Large intestine (tissue), 3 donors: ENCODE measurements at regions not wholly inside any gene's neighbourhood (a gene's known extent, or its start where the extent isn't known, plus 50 kb on each side); places are given as distances from the start of the nearest gene placed in this dataset.
"Not testable (repeated sequence)": the region's sequence is repeated elsewhere in the genome, so short reads cannot be mapped to it uniquely, and the experiment has no call there.

Experiments used
- DNase-seq, 2 donors: peaks; one replicate each; pipeline versions ENCODE4 v3.0.0 to v3.0.0-alpha.2; 2013
- H3K27ac ChIP-seq: one replicate; pipeline ENCODE4 v1.5.1; 2013; ENCODE audit warnings: low read length
- H3K27me3 ChIP-seq: 2 replicates; pipeline ENCODE4 v1.6.1; 2013; ENCODE audit warnings: low read length; ENCODE audit not compliant: control insufficient read depth, insufficient read depth
- H3K36me3 ChIP-seq: 2 replicates; pipeline ENCODE4 v1.6.1; 2013; ENCODE audit warnings: low read length; ENCODE audit not compliant: control insufficient read depth, insufficient read depth
- H3K4me1 ChIP-seq: one replicate; pipeline ENCODE4 v1.6.1; 2013; ENCODE audit warnings: low read length; ENCODE audit not compliant: control insufficient read depth, insufficient read depth
- H3K4me3 ChIP-seq: one replicate; pipeline ENCODE4 v1.5.1; 2013; ENCODE audit warnings: low read length
- H3K9me3 ChIP-seq: one replicate; pipeline ENCODE4 v1.6.1; 2013; ENCODE audit warnings: mild to moderate bottlenecking, low read depth, low read length, moderate library complexity; ENCODE audit not compliant: control insufficient read depth
- WGBS: methylation state at CpG from one replicate; pipeline ENCODE4 v1.1.5; 2013; ENCODE audit warnings: low lambda C conversion rate; ENCODE audit not compliant: insufficient coverage; 5-methylcytosine and 5-hydroxymethylcytosine counted together

DNA sequence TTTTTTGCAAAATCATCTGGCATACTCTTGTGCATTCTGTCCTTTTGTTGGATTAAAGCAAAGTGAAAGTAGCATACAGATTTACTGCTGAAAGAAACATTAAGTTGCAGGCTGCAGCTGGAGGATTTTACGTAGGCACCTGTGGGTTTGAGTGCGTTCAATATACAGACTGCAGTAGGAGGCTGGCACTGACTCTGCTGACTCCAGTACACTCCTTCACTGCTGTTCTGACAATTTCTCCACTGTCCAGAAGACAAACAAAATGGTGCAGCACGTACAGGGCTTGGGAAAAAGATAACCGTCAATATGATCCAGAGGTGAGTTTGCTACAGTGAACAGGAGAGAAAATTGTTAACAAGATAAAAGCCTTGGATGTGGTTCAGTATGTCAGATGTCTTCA, 73.3 kb downstream of the TANC2 start:
- H3K27me3 ChIP-seq = no peaks in the 10 kb centered on the region
- H3K27ac ChIP-seq = no peak overlapping the region
- WGBS = 33% methylated on average over 1 of the region's 4 CpGs
- DNase-seq = no peak
- H3K4me3 ChIP-seq = no peak overlapping the region
- H3K9me3 ChIP-seq = no peaks in the 10 kb centered on the region
- peaks cover 3% of the 10 kb centered on the region for H3K4me1 ChIP-seq
- H3K36me3 ChIP-seq = no peaks in the 10 kb centered on the region

DNA sequence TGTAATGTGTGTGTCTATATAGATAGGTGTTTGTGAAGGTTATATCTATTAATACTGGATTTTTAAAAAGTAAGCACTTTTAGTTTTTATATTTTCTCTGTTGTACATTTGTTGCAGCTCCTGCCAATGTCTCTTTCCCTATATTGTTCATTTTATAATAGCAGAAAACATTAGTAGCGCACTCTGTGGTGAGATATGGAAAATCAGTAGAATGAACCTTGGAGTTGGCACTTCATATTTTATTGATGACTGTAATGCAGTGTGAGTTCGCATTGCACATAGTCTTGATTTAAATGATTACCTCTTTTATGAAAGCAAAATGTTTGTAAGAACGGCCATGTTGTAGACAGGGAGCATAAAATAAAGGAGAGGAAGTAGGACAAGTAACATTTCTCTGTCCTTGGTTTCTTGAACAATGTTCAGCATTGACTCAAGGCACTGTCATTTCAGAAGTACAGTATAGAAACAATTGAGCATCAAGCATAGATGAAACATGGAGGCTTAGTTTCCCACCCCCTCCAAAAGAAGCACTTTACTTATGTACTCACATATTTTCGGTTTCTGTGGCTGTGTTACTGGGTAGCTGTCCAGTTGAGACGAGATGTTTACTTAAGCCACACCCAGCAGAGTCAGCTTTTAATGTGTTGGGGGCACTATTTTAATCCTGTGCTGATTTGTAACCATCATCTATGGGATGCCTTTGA, 74.0 kb downstream of the TANC2 start:
- H3K27ac ChIP-seq = no peak overlapping the region
- no peaks in the 10 kb centered on the region for H3K36me3 ChIP-seq
- H3K4me3 ChIP-seq = no peak overlapping the region
- 78% methylated on average over 3 of the region's 5 CpGs for WGBS
- DNase-seq = peak in 1 of 2 donors; percentile 5
- no peaks in the 10 kb centered on the region for H3K27me3 ChIP-seq
- H3K9me3 ChIP-seq = no peaks in the 10 kb centered on the region
- peaks cover 3% of the 10 kb centered on the region for H3K4me1 ChIP-seq

DNA sequence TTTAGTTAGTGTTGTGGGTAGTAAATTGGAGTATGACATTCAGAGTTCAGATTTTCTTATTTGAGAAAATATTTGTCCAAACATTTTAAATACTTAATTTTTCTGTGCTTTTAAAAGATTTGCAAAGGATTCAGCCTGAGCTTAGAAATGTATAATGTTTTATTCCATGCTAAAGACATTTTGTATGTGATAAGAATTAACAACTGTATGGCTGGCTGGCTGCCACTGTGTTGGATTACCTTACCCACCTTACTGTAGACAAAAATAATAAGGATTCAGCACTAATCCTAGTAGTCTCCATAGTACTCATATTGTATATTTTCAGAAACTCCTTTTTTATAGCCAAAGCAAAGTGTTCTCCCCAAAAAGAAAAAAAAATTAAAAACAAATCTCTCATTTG, 74.8 kb downstream of the TANC2 start:
- no peak for DNase-seq
- no peak overlapping the region for H3K4me3 ChIP-seq
- H3K27me3 ChIP-seq = no peaks in the 10 kb centered on the region
- no peak overlapping the region for H3K27ac ChIP-seq
- H3K9me3 ChIP-seq = no peaks in the 10 kb centered on the region
- H3K4me1 ChIP-seq = peaks cover 3% of the 10 kb centered on the region
- H3K36me3 ChIP-seq = no peaks in the 10 kb centered on the region

DNA sequence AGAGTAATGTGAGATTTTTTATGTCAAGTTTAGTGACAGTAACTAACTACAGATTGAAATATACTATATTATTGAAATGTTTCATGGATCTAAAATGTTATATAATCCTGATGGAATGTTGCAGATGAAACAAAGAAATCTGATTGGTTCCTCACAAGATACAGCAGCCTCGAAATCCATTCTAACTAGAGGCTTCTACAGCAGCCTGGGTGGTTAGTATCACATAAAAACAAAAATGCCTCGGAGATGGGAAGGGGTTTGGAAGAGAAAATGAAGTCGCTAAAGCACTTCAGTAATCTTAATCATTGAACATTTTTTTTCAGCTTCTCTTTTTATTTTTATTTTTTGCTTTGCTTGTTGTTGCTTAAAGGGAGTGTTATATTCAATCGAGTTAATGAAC, 75.2 kb downstream of the TANC2 start:
- no peaks in the 10 kb centered on the region for H3K36me3 ChIP-seq
- DNase-seq = no peak
- no peak overlapping the region for H3K4me3 ChIP-seq
- H3K27ac ChIP-seq = no peak overlapping the region
- H3K4me1 ChIP-seq = peaks cover 3% of the 10 kb centered on the region
- H3K27me3 ChIP-seq = no peaks in the 10 kb centered on the region
- 60% methylated on average over 3 of the region's 4 CpGs for WGBS
- H3K9me3 ChIP-seq = no peaks in the 10 kb centered on the region

DNA sequence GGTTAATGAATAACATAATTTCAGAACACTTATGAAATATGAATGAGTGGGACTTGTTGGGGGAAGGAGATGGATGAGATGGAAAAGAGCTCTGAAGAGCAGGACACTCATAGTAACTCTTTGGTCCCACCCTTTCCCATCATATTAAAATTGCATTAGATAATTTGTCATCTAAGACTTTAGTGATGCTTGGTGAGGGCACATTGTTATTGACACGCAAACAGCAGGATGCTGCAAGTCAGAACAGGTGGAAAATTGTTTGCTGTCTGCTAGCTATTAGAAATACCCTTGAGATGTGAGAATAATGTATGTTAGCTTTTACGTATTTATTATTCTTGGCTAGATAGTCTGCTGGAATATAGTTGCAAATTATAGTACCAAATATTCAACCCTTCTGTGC, 75.7 kb downstream of the TANC2 start:
- H3K27ac ChIP-seq = no peak overlapping the region

DNA sequence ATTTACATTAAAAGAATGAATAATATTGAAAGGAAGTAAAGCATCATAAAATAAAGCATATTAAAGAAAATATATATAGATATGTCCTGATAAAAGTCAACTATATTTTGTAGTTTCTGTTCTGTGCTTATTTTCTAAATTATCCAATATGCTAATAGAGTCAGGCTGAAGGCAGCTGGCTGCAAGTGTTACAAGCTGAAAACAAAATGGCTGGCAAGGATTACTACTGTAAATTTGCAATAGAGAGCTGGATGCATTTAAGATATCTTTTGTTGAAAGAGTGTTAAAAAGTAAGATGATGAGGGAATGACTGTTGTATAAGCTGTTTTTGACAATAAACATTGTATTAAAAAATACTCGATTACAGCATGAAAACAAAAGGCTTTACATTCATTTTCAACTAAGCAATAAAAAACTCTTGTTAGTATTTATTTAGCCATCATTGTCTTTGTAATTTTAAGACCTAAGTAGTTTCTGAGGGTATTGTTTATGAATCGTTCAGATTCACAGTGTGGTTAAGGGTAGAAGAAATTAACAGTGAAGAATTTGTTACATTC, 76.3 kb downstream of the TANC2 start:
- Histone ChIP-seq H3K27me3 (no peaks in the 10 kb centered on the region), H3K27ac (no peak overlapping the region)
- WGBS = 71% methylated on average over 2 of the region's 2 CpGs

More for the DNA sequence above, 75.7 kb downstream of the TANC2 start:
- no peaks in the 10 kb centered on the region for H3K27me3 ChIP-seq
- H3K4me3 ChIP-seq = no peak overlapping the region
- WGBS = 78% methylated on average over 1 of the region's 2 CpGs
- no peak for DNase-seq
- no peaks in the 10 kb centered on the region for H3K36me3 ChIP-seq
- H3K9me3 ChIP-seq = no peaks in the 10 kb centered on the region
- H3K4me1 ChIP-seq = peaks cover 3% of the 10 kb centered on the region

DNA sequence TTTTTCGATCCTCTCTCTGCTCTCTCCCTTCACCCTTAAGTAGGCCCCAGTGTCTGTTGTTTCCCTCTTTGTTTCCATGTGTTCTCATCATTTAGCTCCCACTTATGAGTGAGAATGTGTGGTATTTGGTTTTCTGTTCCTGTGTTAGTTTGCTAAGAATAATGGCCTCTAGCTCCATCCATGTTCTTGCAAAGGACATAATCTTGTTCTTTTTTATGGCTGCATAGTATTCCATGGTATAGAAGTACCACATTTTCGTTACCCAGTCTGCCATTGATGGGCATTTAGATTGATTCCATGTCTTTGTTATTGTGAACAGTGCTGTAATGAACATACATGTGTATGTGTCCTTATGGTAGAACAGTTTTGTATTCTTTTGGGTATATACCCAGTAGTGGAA, 91.5 kb downstream of the TANC2 start:
- not testable (repeated sequence) for H3K36me3 ChIP-seq, H3K4me1 ChIP-seq, H3K4me3 ChIP-seq, H3K9me3 ChIP-seq, DNase-seq, H3K27me3 ChIP-seq, H3K27ac ChIP-seq
- 100% methylated on average over 1 of the region's 2 CpGs for WGBS

More for the DNA sequence above, 76.3 kb downstream of the TANC2 start:
- Histone ChIP-seq H3K4me1 (peaks cover 3% of the 10 kb centered on the region), H3K9me3 (no peaks in the 10 kb centered on the region), H3K4me3 (no peak overlapping the region), H3K36me3 (no peaks in the 10 kb centered on the region)
- no peak for DNase-seq

DNA sequence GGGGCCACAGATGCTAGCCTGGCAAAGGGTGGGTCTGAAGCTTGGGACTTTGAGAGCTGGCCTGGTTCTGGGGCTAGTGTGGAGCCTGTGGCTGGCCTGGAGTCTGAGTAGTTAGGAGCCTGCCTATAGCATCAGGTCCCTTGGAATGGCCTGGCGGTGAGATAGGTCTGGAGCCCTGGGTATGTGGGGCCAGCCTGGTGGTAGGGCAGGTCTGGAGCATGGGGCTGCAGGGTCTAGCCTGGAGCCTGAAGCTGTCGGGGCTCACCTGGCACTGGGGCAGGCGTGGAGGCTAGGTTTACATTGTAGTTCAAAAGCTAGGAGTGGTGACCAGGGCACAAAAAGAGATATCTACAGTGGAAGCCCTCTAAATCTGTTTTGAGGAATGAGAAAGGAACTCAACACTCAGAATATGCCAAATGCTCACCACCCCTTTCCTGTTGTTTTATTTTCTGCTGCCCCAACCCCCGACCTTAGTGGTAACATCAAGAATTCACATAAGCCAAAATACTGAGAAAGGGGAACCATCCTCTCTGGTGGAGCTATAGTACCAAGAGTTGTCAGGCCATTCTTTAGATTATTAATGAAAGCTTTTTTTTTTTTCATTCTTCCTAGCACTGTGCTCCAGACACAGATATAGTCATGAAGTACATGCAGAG, 100.3 kb downstream of the TANC2 start:
- no peaks in the 10 kb centered on the region for H3K9me3 ChIP-seq
- WGBS = no CpG with 5 or more reads among the region's 4 CpGs
- DNase-seq = no peak
- H3K4me3 ChIP-seq = no peak overlapping the region
- H3K4me1 ChIP-seq = no peaks in the 10 kb centered on the region
- no peak overlapping the region for H3K27ac ChIP-seq
- no peaks in the 10 kb centered on the region for H3K27me3 ChIP-seq
- H3K36me3 ChIP-seq = no peaks in the 10 kb centered on the region

DNA sequence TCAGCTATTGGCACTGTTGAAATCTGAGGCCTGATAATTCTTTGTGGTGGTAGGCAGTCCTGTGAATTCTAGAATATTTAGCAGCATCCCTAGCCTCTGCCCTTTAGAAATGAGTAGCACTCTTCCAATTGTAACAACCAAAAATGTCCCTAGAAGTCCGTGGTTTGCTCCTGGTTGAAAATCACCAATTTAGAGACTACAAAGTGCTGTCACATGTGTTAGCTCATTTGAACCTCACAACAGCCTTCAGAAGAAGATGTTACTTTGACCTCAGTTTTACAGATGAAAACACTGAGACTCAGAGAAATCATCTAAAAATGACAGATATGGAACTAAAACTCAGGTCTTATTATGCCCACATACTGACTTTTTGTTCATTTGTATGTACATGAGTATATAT, 103.2 kb downstream of the TANC2 start:
- H3K27me3 ChIP-seq = no peaks in the 10 kb centered on the region
- WGBS = no CpG with 5 or more reads among the region's 1 CpG
- no peak for DNase-seq
- no peak overlapping the region for H3K4me3 ChIP-seq
- no peaks in the 10 kb centered on the region for H3K36me3 ChIP-seq
- no peaks in the 10 kb centered on the region for H3K9me3 ChIP-seq
- H3K27ac ChIP-seq = no peak overlapping the region
- no peaks in the 10 kb centered on the region for H3K4me1 ChIP-seq

DNA sequence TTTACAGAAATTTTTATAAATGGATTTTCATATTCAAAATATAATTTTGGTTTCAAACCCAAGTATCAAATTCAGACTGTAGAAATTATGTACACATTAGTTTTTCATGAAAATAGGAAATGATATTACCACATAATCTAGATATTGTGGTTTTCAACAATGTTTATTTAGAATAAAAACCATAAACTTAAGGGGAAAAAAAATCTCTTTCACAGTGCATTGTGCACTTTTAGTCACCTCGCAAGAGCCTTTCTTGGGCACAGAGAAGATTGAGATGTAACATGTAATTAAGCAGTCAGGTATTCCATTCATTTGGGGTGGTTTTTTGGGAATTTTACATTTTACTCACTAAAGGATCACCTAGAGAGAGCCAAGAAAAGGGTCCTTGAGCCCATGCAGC, 104.0 kb downstream of the TANC2 start:
- DNase-seq = no peak
- Histone ChIP-seq H3K27me3 (no peaks in the 10 kb centered on the region), H3K9me3 (no peaks in the 10 kb centered on the region), H3K36me3 (no peaks in the 10 kb centered on the region), H3K4me1 (no peaks in the 10 kb centered on the region), H3K27ac (no peak overlapping the region), H3K4me3 (no peak overlapping the region)
- 71% methylated on average over 1 of the region's 1 CpG for WGBS

DNA sequence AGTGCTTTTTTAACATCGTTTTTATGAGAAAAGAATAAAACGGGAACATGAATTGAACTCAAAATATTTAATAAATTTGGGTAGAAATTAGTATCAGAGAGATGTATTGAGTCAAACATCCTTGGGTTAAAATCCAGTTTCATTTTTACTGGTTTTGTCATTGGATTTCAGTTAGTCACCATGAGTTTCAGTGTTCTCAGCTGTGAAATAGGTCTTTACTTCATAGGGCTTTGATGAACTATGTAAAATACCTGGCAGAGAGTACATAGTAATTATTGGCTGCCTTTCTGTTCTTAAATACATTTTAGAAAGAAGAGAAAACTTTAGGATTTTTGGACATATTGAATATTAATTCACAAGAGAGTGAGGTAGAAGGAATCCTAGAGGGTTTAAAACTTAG, 105.8 kb downstream of the TANC2 start:
- WGBS = 100% methylated on average over 2 of the region's 2 CpGs
- Histone ChIP-seq H3K4me3 (no peak overlapping the region), H3K27ac (no peak overlapping the region), H3K4me1 (no peaks in the 10 kb centered on the region), H3K36me3 (no peaks in the 10 kb centered on the region), H3K9me3 (no peaks in the 10 kb centered on the region), H3K27me3 (no peaks in the 10 kb centered on the region)
- DNase-seq = no peak
